ENCODE measurements at regions not wholly inside any gene's neighbourhood (a gene's known extent, or its start where the extent isn't known, plus 50 kb on each side); places are given as distances from the start of the nearest gene placed in this dataset.

DNA sequence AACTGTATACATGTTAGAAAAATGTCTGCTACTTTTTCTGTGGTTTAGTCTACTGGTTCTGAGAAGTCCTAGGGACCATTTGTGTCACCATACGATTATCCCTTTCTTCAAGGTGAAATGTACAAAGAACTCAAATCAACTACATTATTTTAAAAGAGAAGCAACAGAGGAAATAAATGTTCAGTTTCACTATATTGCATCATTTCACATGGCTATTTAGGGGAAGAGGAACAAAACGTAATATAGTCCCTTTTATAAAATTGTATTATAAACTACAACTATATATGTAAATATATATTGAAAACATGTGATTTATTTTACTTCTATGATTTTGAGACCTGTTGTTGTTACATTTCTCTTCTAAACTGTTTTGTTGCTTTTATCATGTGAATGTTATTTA lies 1308.0 kb downstream of the EPHA7 start:
- TF ChIP-seq, protein P1, sequence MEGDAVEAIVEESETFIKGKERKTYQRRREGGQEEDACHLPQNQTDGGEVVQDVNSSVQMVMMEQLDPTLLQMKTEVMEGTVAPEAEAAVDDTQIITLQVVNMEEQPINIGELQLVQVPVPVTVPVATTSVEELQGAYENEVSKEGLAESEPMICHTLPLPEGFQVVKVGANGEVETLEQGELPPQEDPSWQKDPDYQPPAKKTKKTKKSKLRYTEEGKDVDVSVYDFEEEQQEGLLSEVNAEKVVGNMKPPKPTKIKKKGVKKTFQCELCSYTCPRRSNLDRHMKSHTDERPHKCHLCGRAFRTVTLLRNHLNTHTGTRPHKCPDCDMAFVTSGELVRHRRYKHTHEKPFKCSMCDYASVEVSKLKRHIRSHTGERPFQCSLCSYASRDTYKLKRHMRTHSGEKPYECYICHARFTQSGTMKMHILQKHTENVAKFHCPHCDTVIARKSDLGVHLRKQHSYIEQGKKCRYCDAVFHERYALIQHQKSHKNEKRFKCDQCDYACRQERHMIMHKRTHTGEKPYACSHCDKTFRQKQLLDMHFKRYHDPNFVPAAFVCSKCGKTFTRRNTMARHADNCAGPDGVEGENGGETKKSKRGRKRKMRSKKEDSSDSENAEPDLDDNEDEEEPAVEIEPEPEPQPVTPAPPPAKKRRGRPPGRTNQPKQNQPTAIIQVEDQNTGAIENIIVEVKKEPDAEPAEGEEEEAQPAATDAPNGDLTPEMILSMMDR (IDR thresholded peaks at IDR 0.05; ENCODE audit: low read depth, low read length): no peak
- TF ChIP-seq EZH2phosphoT487 (IDR thresholded peaks at IDR 0.05; ENCODE audit: low read depth): no peak

Measured in OCI-LY3 (cell line).